Astrocyte of the spinal cord (primary cell): ENCODE measurements at regions not wholly inside any gene's neighbourhood (a gene's known extent, or its start where the extent isn't known, plus 50 kb on each side); places are given as distances from the start of the nearest gene placed in this dataset.
A peak's percentile ranks its signal among the peaks of the same experiment; 100 is the strongest.

ENCODE experiments used
- DNase-seq: peaks from one replicate; pipeline ENCODE4 v3.0.0; 2011; ENCODE audit warnings: low read depth, low spot score
- H3K4me3 ChIP-seq: 2 replicates; pipeline ENCODE4 v1.5.1; 2011; ENCODE audit warnings: low read depth, mild to moderate bottlenecking, low read length, moderate library complexity
- in situ Hi-C: cut with HindIII; loops from 2 replicates; pipeline ENCODE4 v1.10.0; 2017; ENCODE audit warnings: low sequenced_read_pairs
- TF ChIP-seq, protein P1 (sequence below): IDR thresholded peaks from 2 replicates; pipeline ENCODE4 v1.5.1; 2012; ENCODE audit warnings: low read depth, mild to moderate bottlenecking, low read length, inconsistent platforms

- peak; percentile 32 for DNase-seq
- in situ Hi-C loops, result no loop called here
- H3K4me3 ChIP-seq, result no peak overlapping the region
- TF ChIP-seq, protein P1, sequence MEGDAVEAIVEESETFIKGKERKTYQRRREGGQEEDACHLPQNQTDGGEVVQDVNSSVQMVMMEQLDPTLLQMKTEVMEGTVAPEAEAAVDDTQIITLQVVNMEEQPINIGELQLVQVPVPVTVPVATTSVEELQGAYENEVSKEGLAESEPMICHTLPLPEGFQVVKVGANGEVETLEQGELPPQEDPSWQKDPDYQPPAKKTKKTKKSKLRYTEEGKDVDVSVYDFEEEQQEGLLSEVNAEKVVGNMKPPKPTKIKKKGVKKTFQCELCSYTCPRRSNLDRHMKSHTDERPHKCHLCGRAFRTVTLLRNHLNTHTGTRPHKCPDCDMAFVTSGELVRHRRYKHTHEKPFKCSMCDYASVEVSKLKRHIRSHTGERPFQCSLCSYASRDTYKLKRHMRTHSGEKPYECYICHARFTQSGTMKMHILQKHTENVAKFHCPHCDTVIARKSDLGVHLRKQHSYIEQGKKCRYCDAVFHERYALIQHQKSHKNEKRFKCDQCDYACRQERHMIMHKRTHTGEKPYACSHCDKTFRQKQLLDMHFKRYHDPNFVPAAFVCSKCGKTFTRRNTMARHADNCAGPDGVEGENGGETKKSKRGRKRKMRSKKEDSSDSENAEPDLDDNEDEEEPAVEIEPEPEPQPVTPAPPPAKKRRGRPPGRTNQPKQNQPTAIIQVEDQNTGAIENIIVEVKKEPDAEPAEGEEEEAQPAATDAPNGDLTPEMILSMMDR, result peak; percentile 66
Measured at GRCh38 chr2:191758518-191759507, 80.9 kb downstream of the NABP1 start.

GRCh38 chr2:191759680-191760079, 81.7 kb downstream of the NABP1 start:
- TF ChIP-seq, protein P1, result no peak
- H3K4me3 ChIP-seq, result no peak overlapping the region
- in situ Hi-C loops, result no loop called here
- DNase-seq, result no peak

DNA sequence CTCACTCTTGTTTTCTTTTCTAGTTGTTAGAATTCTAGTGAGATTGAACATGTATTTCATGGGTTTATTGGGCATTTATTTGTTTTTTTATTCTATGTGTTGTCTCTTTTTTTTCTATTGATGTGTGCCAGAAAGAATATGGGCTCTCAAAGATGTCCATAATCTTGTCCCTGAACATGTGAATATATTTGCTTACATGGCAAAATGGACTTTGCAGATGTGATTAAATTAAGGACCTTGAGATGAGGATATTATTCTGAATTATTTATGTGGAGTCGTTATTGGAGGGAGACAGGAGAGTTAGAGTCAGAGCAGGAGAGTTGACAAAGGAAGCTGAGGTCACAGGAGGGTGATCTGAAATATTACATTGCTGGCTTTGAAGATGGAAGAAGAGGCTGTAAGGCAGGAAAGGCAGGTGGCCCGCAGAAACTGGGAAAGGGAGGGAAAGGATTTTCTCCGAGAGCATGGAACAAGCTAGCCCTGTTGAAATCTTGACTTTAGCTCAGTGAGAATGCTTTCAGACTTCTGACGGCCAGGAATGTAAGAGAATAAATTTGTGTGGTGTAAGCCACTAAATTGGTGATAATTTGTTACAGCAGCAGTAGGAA, 82.8 kb downstream of the NABP1 start:
- DNase-seq, result no peak
- in situ Hi-C loops, result no loop called here
- TF ChIP-seq, protein P1, result no peak
- H3K4me3 ChIP-seq, result no peak overlapping the region

- in situ Hi-C loops, result no loop called here
- H3K4me3 ChIP-seq, result no peak overlapping the region
- DNase-seq, result no peak
- TF ChIP-seq, protein P1, result no peak
Measured at GRCh38 chr2:191773136-191773535, 73.8 kb downstream of the CAVIN2 start.

- DNase-seq, result no peak
- H3K4me3 ChIP-seq, result no peak overlapping the region
- in situ Hi-C loops, result no loop called here
- TF ChIP-seq, protein P1, result no peak
Measured at GRCh38 chr2:191777351-191777750, 69.5 kb downstream of the CAVIN2 start.

GRCh38 chr2:191778041-191778440, 68.8 kb downstream of the CAVIN2 start:
- DNase-seq, result no peak
- H3K4me3 ChIP-seq, result no peak overlapping the region
- in situ Hi-C loops, result no loop called here
- TF ChIP-seq, protein P1, result no peak
